GM21528 (cell line): ENCODE measurements at regions not wholly inside any gene's neighbourhood (a gene's known extent, or its start where the extent isn't known, plus 50 kb on each side); places are given as distances from the start of the nearest gene placed in this dataset.

Source experiments
- ATAC-seq: cut with Tn5 transposase; IDR thresholded peaks from one replicate; pipeline ENCODE4 v1.9.1; 2021; ENCODE audit warnings: mild to moderate bottlenecking, moderate library complexity; ENCODE audit not compliant: unreplicated experiment, low FRiP score

- ATAC-seq, result no peak
These were observed 191.4 kb downstream of the TM2D1 start for GRCh38 chr1:61533546-61533945.

GRCh38 chr1:61531716-61532115, 193.2 kb downstream of the TM2D1 start:
- ATAC-seq, result no peak

GRCh38 chr1:61523893-61524605, 200.9 kb downstream of the TM2D1 start:
- ATAC-seq, result no peak

- no peak for ATAC-seq
These were observed 201.7 kb downstream of the TM2D1 start for GRCh38 chr1:61523229-61523628.

- ATAC-seq, result no peak
These were observed 204.5 kb downstream of the TM2D1 start for GRCh38 chr1:61520401-61520800.

GRCh38 chr1:61519631-61520030, 205.3 kb downstream of the TM2D1 start:
- no peak for ATAC-seq

- ATAC-seq, result peak; percentile 64
These were observed 206.1 kb downstream of the TM2D1 start for GRCh38 chr1:61518670-61519400.

- ATAC-seq, result no peak
These were observed 207.6 kb downstream of the TM2D1 start for GRCh38 chr1:61517345-61517744.

- no peak for ATAC-seq
These were observed 209.8 kb downstream of the TM2D1 start for GRCh38 chr1:61515096-61515495.
